ENCODE measurements at regions not wholly inside any gene's neighbourhood (a gene's known extent, or its start where the extent isn't known, plus 50 kb on each side); places are given as distances from the start of the nearest gene placed in this dataset.

- ChIA-PET CTCF (no interaction called here), POLR2A (no interaction called here)
- no peak for DNase-seq (ENCODE audit: low read depth, low spot score)
- Histone ChIP-seq H3K27ac (ENCODE audit: low read depth, low read length) (no peak overlapping the region), H3K27me3 (ENCODE audit: control insufficient read depth, insufficient read depth, low read length) (no peaks in the 10 kb centered on the region), H3K4me3 (ENCODE audit: low read depth, low read length) (no peak overlapping the region), H3K9me3 (ENCODE audit: control insufficient read depth, insufficient read depth, low read length) (no peaks in the 10 kb centered on the region)
- no peak for TF ChIP-seq CTCF (IDR thresholded peaks at IDR 0.05; ENCODE audit: low read depth, low read length)
These were observed 294.4 kb upstream of the FAT4 start for GRCh38 chr4:125020089-125021034.

- ChIA-PET CTCF (no interaction called here), POLR2A (no interaction called here)
- H3K27ac ChIP-seq (ENCODE audit: low read depth, low read length), result no peak overlapping the region
- H3K9me3 ChIP-seq (ENCODE audit: control insufficient read depth, insufficient read depth, low read length), result no peaks in the 10 kb centered on the region
- H3K4me3 ChIP-seq (ENCODE audit: low read depth, low read length), result no peak overlapping the region
- no peak for TF ChIP-seq CTCF (IDR thresholded peaks at IDR 0.05; ENCODE audit: low read depth, low read length)
- no peaks in the 10 kb centered on the region for H3K27me3 ChIP-seq (ENCODE audit: control insufficient read depth, insufficient read depth, low read length)
- no peak for DNase-seq (ENCODE audit: low read depth, low spot score)
These were observed 297.9 kb upstream of the FAT4 start for GRCh38 chr4:125016892-125017299.

GRCh38 chr4:125013891-125014290, 300.9 kb upstream of the FAT4 start:
- CTCF ChIA-PET, result no interaction called here
- no peak for DNase-seq (ENCODE audit: low read depth, low spot score)
- Histone ChIP-seq H3K27me3 (ENCODE audit: control insufficient read depth, insufficient read depth, low read length) (no peaks in the 10 kb centered on the region), H3K27ac (ENCODE audit: low read depth, low read length) (no peak overlapping the region), H3K4me3 (ENCODE audit: low read depth, low read length) (no peak overlapping the region), H3K9me3 (ENCODE audit: control insufficient read depth, insufficient read depth, low read length) (no peaks in the 10 kb centered on the region)
- POLR2A ChIA-PET, result no interaction called here
- no peak for TF ChIP-seq CTCF (IDR thresholded peaks at IDR 0.05; ENCODE audit: low read depth, low read length)

GRCh38 chr4:125011646-125012045, 299.1 kb upstream of the ANKRD50 start:
- Histone ChIP-seq H3K27ac (ENCODE audit: low read depth, low read length) (no peak overlapping the region), H3K4me3 (ENCODE audit: low read depth, low read length) (no peak overlapping the region), H3K27me3 (ENCODE audit: control insufficient read depth, insufficient read depth, low read length) (no peaks in the 10 kb centered on the region), H3K9me3 (ENCODE audit: control insufficient read depth, insufficient read depth, low read length) (no peaks in the 10 kb centered on the region)
- ChIA-PET CTCF (interaction anchor here (0.5 kb wide), 1 partner anchor 271 kb away, joined by 4 read pairs; no protein-coding TSS in a partner anchor), POLR2A (no interaction called here)
- no peak for TF ChIP-seq CTCF (IDR thresholded peaks at IDR 0.05; ENCODE audit: low read depth, low read length)
- no peak for DNase-seq (ENCODE audit: low read depth, low spot score)

- Histone ChIP-seq H3K27ac (ENCODE audit: low read depth, low read length) (no peak overlapping the region), H3K9me3 (ENCODE audit: control insufficient read depth, insufficient read depth, low read length) (no peaks in the 10 kb centered on the region), H3K4me3 (ENCODE audit: low read depth, low read length) (no peak overlapping the region), H3K27me3 (ENCODE audit: control insufficient read depth, insufficient read depth, low read length) (no peaks in the 10 kb centered on the region)
- TF ChIP-seq CTCF (IDR thresholded peaks at IDR 0.05; ENCODE audit: low read depth, low read length), result no peak
- ChIA-PET CTCF (no interaction called here), POLR2A (no interaction called here)
- DNase-seq (ENCODE audit: low read depth, low spot score), result no peak
These were observed 298.4 kb upstream of the ANKRD50 start for GRCh38 chr4:125010796-125011503.
